Activated B cell treated with CpG ODN at 0.5 μM for 24 hours (primary cell): ENCODE measurements at regions not wholly inside any gene's neighbourhood (a gene's known extent, or its start where the extent isn't known, plus 50 kb on each side); places are given as distances from the start of the nearest gene placed in this dataset.
"Not testable (repeated sequence)": the region's sequence is repeated elsewhere in the genome, so short reads cannot be mapped to it uniquely, and the experiment has no call there.

Experiments
- ATAC-seq: fragments of 200-7000 bp; cut with Tn5 transposase; one replicate; pipeline ENCODE4 v1.10.0; 2021; ENCODE audit warnings: low read depth, mild to moderate bottlenecking, moderate library complexity
- CTCF ChIA-PET: fragments of 350-600 bp; sonication (Branson Sonifier 250); formaldehyde crosslinking; loops from one replicate; lab custom pipeline; 2021; ENCODE audit warnings: antibody characterized with exemption; lab: Charles Lee
- POLR2A ChIA-PET: fragments of 350-600 bp; sonication (Branson Sonifier 250); formaldehyde crosslinking; loops from one replicate; lab custom pipeline; 2021; ENCODE audit warnings: antibody characterized with exemption; lab: Charles Lee
- DNase-seq: peaks from one replicate; pipeline ENCODE4 v3.0.0; 2022
- H3K27ac Mint-ChIP-seq: one replicate; pipeline ENCODE4 v1.8.0; 2020; ENCODE audit warnings: mixed read lengths
- H3K27me3 Mint-ChIP-seq: one replicate; pipeline ENCODE4 v1.8.0; 2021; ENCODE audit warnings: mixed read lengths
- H3K36me3 Mint-ChIP-seq: one replicate; pipeline ENCODE4 v1.8.0; 2021; ENCODE audit warnings: low read depth, mixed read lengths
- H3K4me1 Mint-ChIP-seq: one replicate; pipeline ENCODE4 v1.8.0; 2021; ENCODE audit warnings: mixed read lengths
- H3K4me3 Mint-ChIP-seq: one replicate; pipeline ENCODE4 v1.8.0; 2020; ENCODE audit warnings: mild to moderate bottlenecking, mixed read lengths
- H3K9me3 Mint-ChIP-seq: one replicate; pipeline ENCODE4 v1.8.0; 2020; ENCODE audit warnings: mixed read lengths
- intact Hi-C: fragments of 100-400 bp; cut with micrococcal nuclease; formaldehyde crosslinking; loops from one replicate; pipeline ENCODE4 v1.15.1; 2024
- TF ChIP-seq, protein P1 (sequence below): fragments of 200-600 bp; IDR thresholded peaks from one replicate; pipeline ENCODE4 v1.8.0; 2022; ENCODE audit warnings: antibody characterized with exemption, mild to moderate bottlenecking

- TF ChIP-seq, protein P1, sequence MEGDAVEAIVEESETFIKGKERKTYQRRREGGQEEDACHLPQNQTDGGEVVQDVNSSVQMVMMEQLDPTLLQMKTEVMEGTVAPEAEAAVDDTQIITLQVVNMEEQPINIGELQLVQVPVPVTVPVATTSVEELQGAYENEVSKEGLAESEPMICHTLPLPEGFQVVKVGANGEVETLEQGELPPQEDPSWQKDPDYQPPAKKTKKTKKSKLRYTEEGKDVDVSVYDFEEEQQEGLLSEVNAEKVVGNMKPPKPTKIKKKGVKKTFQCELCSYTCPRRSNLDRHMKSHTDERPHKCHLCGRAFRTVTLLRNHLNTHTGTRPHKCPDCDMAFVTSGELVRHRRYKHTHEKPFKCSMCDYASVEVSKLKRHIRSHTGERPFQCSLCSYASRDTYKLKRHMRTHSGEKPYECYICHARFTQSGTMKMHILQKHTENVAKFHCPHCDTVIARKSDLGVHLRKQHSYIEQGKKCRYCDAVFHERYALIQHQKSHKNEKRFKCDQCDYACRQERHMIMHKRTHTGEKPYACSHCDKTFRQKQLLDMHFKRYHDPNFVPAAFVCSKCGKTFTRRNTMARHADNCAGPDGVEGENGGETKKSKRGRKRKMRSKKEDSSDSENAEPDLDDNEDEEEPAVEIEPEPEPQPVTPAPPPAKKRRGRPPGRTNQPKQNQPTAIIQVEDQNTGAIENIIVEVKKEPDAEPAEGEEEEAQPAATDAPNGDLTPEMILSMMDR = no peak
- H3K4me1 Mint-ChIP-seq = no peaks in the 10 kb centered on the region
- ATAC-seq (no peak), DNase-seq (no peak)
- no peak overlapping the region for H3K27ac Mint-ChIP-seq
- POLR2A ChIA-PET = no interaction called here
- H3K27me3 Mint-ChIP-seq = peaks cover 8% of the 10 kb centered on the region
- H3K4me3 Mint-ChIP-seq = no peak overlapping the region
- H3K36me3 Mint-ChIP-seq = no peaks in the 10 kb centered on the region
- CTCF ChIA-PET = no interaction called here
- peaks cover 15% of the 10 kb centered on the region for H3K9me3 Mint-ChIP-seq
- intact Hi-C loops = no loop called here
Observed at GRCh38 chr7:86989407-86989806, 70.0 kb downstream of the ELAPOR2 start.

DNA sequence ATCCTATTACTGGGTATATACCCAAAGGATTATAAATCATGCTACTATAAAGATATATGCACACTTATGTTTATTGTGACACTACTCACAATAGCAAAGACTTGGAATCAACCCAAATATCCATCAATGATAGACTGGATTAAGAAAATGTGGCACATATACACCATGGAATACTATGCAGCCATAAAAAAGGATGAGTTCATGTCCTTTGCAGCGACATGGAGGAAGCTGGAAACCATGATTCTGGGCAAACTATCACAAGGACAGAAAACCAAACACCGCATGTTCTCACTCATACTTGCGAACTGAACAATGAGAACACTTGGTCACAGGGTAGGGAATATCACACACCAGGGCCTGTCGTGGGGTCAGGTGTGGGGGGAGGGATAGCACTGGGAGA, 71.6 kb downstream of the ELAPOR2 start:
- H3K4me3 Mint-ChIP-seq, H3K4me1 Mint-ChIP-seq, H3K27ac Mint-ChIP-seq, DNase-seq, H3K27me3 Mint-ChIP-seq, H3K36me3 Mint-ChIP-seq, CTCF ChIA-PET, POLR2A ChIA-PET, ATAC-seq, intact Hi-C loops: not testable (repeated sequence)
- H3K9me3 Mint-ChIP-seq = peaks cover 26% of the 10 kb centered on the region

DNA sequence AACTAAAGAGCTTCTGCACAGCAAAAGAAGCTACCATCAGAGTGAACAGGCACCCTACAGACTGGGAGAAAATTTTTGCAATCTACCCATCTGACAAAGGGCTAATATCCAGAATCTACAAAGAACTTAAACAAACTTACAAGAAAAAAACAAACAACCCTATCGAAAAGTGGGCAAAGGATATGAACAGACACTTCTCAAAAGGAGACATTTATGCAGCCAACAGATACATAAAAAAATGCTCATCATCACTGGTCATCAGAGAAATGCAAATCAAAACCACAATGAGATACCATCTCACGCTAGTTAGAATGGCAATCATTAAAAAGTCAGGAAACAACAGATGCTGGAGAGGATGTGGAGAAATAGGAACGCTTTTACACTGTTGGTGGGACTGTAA, 72.1 kb downstream of the ELAPOR2 start:
- POLR2A ChIA-PET, CTCF ChIA-PET, DNase-seq, ATAC-seq, H3K27ac Mint-ChIP-seq, H3K4me3 Mint-ChIP-seq, H3K27me3 Mint-ChIP-seq, intact Hi-C loops, H3K36me3 Mint-ChIP-seq, H3K4me1 Mint-ChIP-seq: not testable (repeated sequence)
- peaks cover 27% of the 10 kb centered on the region for H3K9me3 Mint-ChIP-seq

DNA sequence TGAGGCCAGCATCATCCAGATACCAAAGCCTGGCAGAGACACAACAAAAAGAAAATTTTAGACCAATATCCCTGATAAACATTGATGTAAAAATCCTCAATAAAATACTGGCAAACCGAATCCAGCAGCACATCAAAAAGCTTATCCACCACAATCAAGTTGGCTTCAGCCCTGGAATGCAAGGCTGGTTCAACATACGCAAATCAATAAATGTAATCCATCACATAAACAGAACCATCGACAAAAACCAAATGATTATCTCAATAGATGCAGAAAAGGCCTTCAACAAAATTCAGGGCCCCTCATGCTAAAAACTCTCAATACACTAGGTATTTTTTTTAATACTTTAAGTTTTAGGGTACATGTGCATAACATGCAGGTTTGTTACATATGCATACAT, 74.1 kb downstream of the ELAPOR2 start:
- intact Hi-C loops, ATAC-seq, H3K4me1 Mint-ChIP-seq, POLR2A ChIA-PET, H3K27ac Mint-ChIP-seq, H3K4me3 Mint-ChIP-seq, CTCF ChIA-PET, H3K36me3 Mint-ChIP-seq, H3K27me3 Mint-ChIP-seq, DNase-seq: not testable (repeated sequence)
- peaks cover 27% of the 10 kb centered on the region for H3K9me3 Mint-ChIP-seq

DNA sequence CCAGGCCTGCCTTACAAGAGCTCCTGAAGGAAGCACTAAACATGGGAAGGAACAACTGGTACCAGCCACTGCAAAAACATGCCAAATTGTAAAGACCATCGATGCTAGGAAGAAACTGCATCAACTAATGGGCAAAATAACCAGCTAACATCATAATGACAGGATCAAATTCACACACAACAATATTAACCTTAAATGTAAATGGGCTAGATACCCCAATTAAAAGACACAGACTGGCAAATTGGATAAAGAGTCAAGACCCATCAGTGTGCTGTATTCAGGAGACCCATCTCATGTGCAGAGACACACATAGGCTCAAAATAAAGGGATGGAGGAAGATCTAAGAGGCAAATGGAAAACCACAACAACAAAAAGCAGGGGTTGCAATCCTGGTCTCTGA, 75.8 kb downstream of the ELAPOR2 start:
- POLR2A ChIA-PET, CTCF ChIA-PET, DNase-seq, H3K27ac Mint-ChIP-seq, H3K4me3 Mint-ChIP-seq, ATAC-seq, H3K27me3 Mint-ChIP-seq, H3K4me1 Mint-ChIP-seq, intact Hi-C loops, H3K36me3 Mint-ChIP-seq: not testable (repeated sequence)
- peaks cover 27% of the 10 kb centered on the region for H3K9me3 Mint-ChIP-seq

GRCh38 chr7:86981937-86982336, 77.5 kb downstream of the ELAPOR2 start:
- H3K36me3 Mint-ChIP-seq, intact Hi-C loops, CTCF ChIA-PET, H3K27me3 Mint-ChIP-seq, H3K27ac Mint-ChIP-seq, DNase-seq, ATAC-seq, POLR2A ChIA-PET, H3K4me1 Mint-ChIP-seq, H3K4me3 Mint-ChIP-seq: not testable (repeated sequence)
- H3K9me3 Mint-ChIP-seq = peaks cover 21% of the 10 kb centered on the region

GRCh38 chr7:86981127-86981526, 78.3 kb downstream of the ELAPOR2 start:
- Mint-ChIP-seq H3K9me3 (peaks cover 21% of the 10 kb centered on the region), H3K27ac (no peak overlapping the region), H3K4me1 (peaks cover 3% of the 10 kb centered on the region), H3K27me3 (peaks cover 3% of the 10 kb centered on the region), H3K4me3 (no peak overlapping the region), H3K36me3 (no peaks in the 10 kb centered on the region)
- POLR2A ChIA-PET = no interaction called here
- TF ChIP-seq, protein P1 = no peak
- ATAC-seq = no peak
- DNase-seq = no peak
- intact Hi-C loops = no loop called here
- CTCF ChIA-PET = no interaction called here

GRCh38 chr7:86980223-86980622, 79.2 kb downstream of the ELAPOR2 start:
- H3K27ac Mint-ChIP-seq = no peak overlapping the region
- DNase-seq = no peak
- TF ChIP-seq, protein P1 = no peak
- H3K27me3 Mint-ChIP-seq = peaks cover 3% of the 10 kb centered on the region
- peaks cover 18% of the 10 kb centered on the region for H3K9me3 Mint-ChIP-seq
- no peaks in the 10 kb centered on the region for H3K36me3 Mint-ChIP-seq
- peaks cover 3% of the 10 kb centered on the region for H3K4me1 Mint-ChIP-seq
- ChIA-PET CTCF (no interaction called here), POLR2A (no interaction called here)
- H3K4me3 Mint-ChIP-seq = no peak overlapping the region
- ATAC-seq = no peak
- intact Hi-C loops = no loop called here
